ENCODE measurements at regions not wholly inside any gene's neighbourhood (a gene's known extent, or its start where the extent isn't known, plus 50 kb on each side); places are given as distances from the start of the nearest gene placed in this dataset.

DNA sequence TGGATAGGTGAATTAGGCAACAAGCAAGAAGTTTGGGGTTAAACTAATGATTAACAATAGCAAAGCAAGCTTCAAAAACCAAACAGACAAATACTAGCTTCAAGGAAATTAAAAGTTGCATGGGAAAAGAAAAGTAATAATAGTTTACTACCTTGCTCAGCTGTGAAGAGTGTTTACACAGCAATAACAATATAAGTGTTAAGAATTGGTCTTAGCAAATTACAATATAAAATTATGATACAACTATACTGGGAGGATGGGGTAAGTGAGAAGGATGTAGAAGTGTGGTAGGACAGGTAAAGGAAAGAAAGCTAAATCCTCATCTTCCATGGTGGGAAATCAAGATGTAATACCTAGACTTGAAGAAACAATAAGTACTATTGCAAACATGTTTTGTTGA lies 137.7 kb upstream of the MAFB start:
- H4K20me1 ChIP-seq (ENCODE audit: insufficient read depth, low read length), result no peaks in the 10 kb centered on the region
- no peak for DNase-seq (ENCODE audit: low read depth)
- FAIRE-seq, result no peak

DNA sequence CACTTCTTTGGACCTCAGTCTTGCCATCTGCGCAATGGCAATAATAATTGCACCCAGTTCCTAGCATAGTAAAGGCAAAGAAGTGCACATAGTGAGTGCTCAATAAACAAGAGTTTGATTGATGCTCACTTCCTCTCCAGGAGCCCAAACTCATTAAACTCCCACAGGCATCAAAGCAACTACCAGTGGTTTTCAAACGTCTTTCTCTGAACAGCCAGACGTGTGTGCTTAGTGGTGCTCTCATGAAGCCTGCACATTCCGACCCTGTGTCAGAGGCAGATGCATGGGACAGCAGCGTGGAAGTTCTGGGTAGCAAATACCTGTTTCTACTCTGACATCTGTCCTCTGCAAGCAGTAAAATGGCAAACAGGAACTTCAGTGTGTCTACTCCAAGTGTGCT lies 146.3 kb upstream of the MAFB start:
- Histone ChIP-seq H3K4me1 (ENCODE audit: insufficient read depth, low read length) (no peaks in the 10 kb centered on the region), H3K27ac (ENCODE audit: low read depth, low read length) (no peak overlapping the region), H3K9ac (ENCODE audit: low read length) (no peak overlapping the region), H3K36me3 (ENCODE audit: insufficient read depth, low read length) (no peaks in the 10 kb centered on the region), H3K4me3 (ENCODE audit: insufficient read depth, low read depth, low read length) (no peak overlapping the region), H3K27me3 (ENCODE audit: insufficient read depth, low read length) (no peaks in the 10 kb centered on the region), H2AFZ (ENCODE audit: low read depth, low read length) (no peak overlapping the region), H3K79me2 (ENCODE audit: insufficient read depth, low read length) (no peaks in the 10 kb centered on the region), H3K4me2 (ENCODE audit: low read length) (no peak overlapping the region), H3K9me3 (ENCODE audit: insufficient read depth, low read depth, low read length) (no peaks in the 10 kb centered on the region), H4K20me1 (ENCODE audit: insufficient read depth, low read length) (no peaks in the 10 kb centered on the region)
- Mint-ChIP-seq H3K4me3 (ENCODE audit: unreplicated experiment) (no peak overlapping the region), H3K9me3 (ENCODE audit: unreplicated experiment) (peaks cover 19% of the 10 kb centered on the region), H3K27ac (ENCODE audit: unreplicated experiment) (no peak overlapping the region), H3K4me1 (ENCODE audit: low read depth, unreplicated experiment) (no peaks in the 10 kb centered on the region), H3K36me3 (ENCODE audit: low read depth, unreplicated experiment) (no peaks in the 10 kb centered on the region), H3K27me3 (ENCODE audit: low read depth, unreplicated experiment) (peaks cover 34% of the 10 kb centered on the region)
- no peak for TF ChIP-seq EZH2 (IDR thresholded peaks at IDR 0.05; ENCODE audit: insufficient read depth, low read length)
- TF ChIP-seq CTCF (IDR thresholded peaks at IDR 0.05; ENCODE audit: insufficient read depth, low read depth, low read length), result no peak
- DNase-seq (ENCODE audit: low read depth) (no peak), FAIRE-seq (no peak)

More for the DNA sequence above, 137.7 kb upstream of the MAFB start:
- no peak overlapping the region for H2AFZ ChIP-seq (ENCODE audit: low read depth, low read length)
- no peaks in the 10 kb centered on the region for H3K9me3 ChIP-seq (ENCODE audit: insufficient read depth, low read depth, low read length)
- no peaks in the 10 kb centered on the region for H3K4me1 ChIP-seq (ENCODE audit: insufficient read depth, low read length)
- no peak overlapping the region for H3K4me3 Mint-ChIP-seq (ENCODE audit: unreplicated experiment)
- no peaks in the 10 kb centered on the region for H3K79me2 ChIP-seq (ENCODE audit: insufficient read depth, low read length)
- H3K4me2 ChIP-seq (ENCODE audit: low read length), result no peak overlapping the region
- H3K9me3 Mint-ChIP-seq (ENCODE audit: unreplicated experiment), result no peaks in the 10 kb centered on the region
- peaks cover 7% of the 10 kb centered on the region for H3K27me3 Mint-ChIP-seq (ENCODE audit: low read depth, unreplicated experiment)
- no peak overlapping the region for H3K4me3 ChIP-seq (ENCODE audit: insufficient read depth, low read depth, low read length)
- no peak overlapping the region for H3K27ac Mint-ChIP-seq (ENCODE audit: unreplicated experiment)
- TF ChIP-seq CTCF (IDR thresholded peaks at IDR 0.05; ENCODE audit: insufficient read depth, low read depth, low read length), result no peak
- no peak for TF ChIP-seq EZH2 (IDR thresholded peaks at IDR 0.05; ENCODE audit: insufficient read depth, low read length)
- no peaks in the 10 kb centered on the region for H3K27me3 ChIP-seq (ENCODE audit: insufficient read depth, low read length)
- H3K36me3 Mint-ChIP-seq (ENCODE audit: low read depth, unreplicated experiment), result no peaks in the 10 kb centered on the region
- no peak overlapping the region for H3K9ac ChIP-seq (ENCODE audit: low read length)
- H3K36me3 ChIP-seq (ENCODE audit: insufficient read depth, low read length), result no peaks in the 10 kb centered on the region
- no peak overlapping the region for H3K27ac ChIP-seq (ENCODE audit: low read depth, low read length)
- H3K4me1 Mint-ChIP-seq (ENCODE audit: low read depth, unreplicated experiment), result no peaks in the 10 kb centered on the region

- no peak overlapping the region for H3K4me3 ChIP-seq (ENCODE audit: insufficient read depth, low read depth, low read length)
- H3K9me3 Mint-ChIP-seq (ENCODE audit: unreplicated experiment), result peaks cover 20% of the 10 kb centered on the region
- H3K4me3 Mint-ChIP-seq (ENCODE audit: unreplicated experiment), result no peak overlapping the region
- TF ChIP-seq EZH2 (IDR thresholded peaks at IDR 0.05; ENCODE audit: insufficient read depth, low read length), result no peak
- TF ChIP-seq CTCF (IDR thresholded peaks at IDR 0.05; ENCODE audit: insufficient read depth, low read depth, low read length), result no peak
- no peak overlapping the region for H3K9ac ChIP-seq (ENCODE audit: low read length)
- no peaks in the 10 kb centered on the region for H3K79me2 ChIP-seq (ENCODE audit: insufficient read depth, low read length)
- FAIRE-seq (no peak), DNase-seq (ENCODE audit: low read depth) (no peak)
- no peaks in the 10 kb centered on the region for H3K4me1 ChIP-seq (ENCODE audit: insufficient read depth, low read length)
- no peaks in the 10 kb centered on the region for H3K36me3 Mint-ChIP-seq (ENCODE audit: low read depth, unreplicated experiment)
- H3K36me3 ChIP-seq (ENCODE audit: insufficient read depth, low read length), result no peaks in the 10 kb centered on the region
- no peak overlapping the region for H3K4me2 ChIP-seq (ENCODE audit: low read length)
- H3K27me3 ChIP-seq (ENCODE audit: insufficient read depth, low read length), result no peaks in the 10 kb centered on the region
- no peaks in the 10 kb centered on the region for H4K20me1 ChIP-seq (ENCODE audit: insufficient read depth, low read length)
- no peak overlapping the region for H3K27ac Mint-ChIP-seq (ENCODE audit: unreplicated experiment)
- peaks cover 39% of the 10 kb centered on the region for H3K27me3 Mint-ChIP-seq (ENCODE audit: low read depth, unreplicated experiment)
- no peaks in the 10 kb centered on the region for H3K9me3 ChIP-seq (ENCODE audit: insufficient read depth, low read depth, low read length)
- H2AFZ ChIP-seq (ENCODE audit: low read depth, low read length), result no peak overlapping the region
- H3K27ac ChIP-seq (ENCODE audit: low read depth, low read length), result no peak overlapping the region
- H3K4me1 Mint-ChIP-seq (ENCODE audit: low read depth, unreplicated experiment), result no peaks in the 10 kb centered on the region
Measured at GRCh38 chr20:40838509-40838908, 149.5 kb upstream of the MAFB start.
